ENCODE measurements at regions not wholly inside any gene's neighbourhood (a gene's known extent, or its start where the extent isn't known, plus 50 kb on each side); places are given as distances from the start of the nearest gene placed in this dataset.

DNA sequence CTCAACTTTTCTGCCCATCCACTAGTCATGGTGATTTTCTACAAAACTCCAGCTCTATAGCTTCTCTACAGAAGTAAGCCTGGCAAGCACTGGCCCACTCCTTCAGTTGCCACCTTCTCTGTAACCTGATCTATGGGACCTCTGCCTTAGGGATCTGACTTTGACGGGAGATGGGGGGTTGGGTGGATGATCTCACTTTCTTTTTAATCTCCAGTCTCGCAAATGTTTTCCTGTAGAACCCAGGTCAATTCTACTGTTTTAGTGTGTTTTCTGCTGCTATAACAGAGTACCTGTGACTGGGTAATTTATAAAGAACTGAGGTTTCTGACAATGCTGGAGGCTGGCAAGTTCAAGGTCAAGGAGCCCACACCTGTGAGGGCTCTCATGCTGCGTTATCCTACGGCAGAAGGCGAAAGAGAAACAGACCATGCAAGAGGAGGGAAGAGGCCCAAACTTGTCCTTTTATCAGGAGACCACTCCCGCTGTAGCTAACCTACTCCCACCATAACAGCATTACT is 189.9 kb upstream of the THRB start:
- TF ChIP-seq CTCF (IDR thresholded peaks at IDR 0.05; ENCODE audit: insufficient read depth, low read length) = no peak
- no peak for TF ChIP-seq GABPA (IDR thresholded peaks at IDR 0.05; ENCODE audit: low read depth)
